K562 (cell line): ENCODE measurements at regions not wholly inside any gene's neighbourhood (a gene's known extent, or its start where the extent isn't known, plus 50 kb on each side); places are given as distances from the start of the nearest gene placed in this dataset.

ENCODE experiments used
- CEBPZ ChIP-seq: fragments of 150-350 bp; IDR thresholded peaks from 2 replicates; pipeline ENCODE4 v1.6.1; 2014; ENCODE audit warnings: low read depth, mild to moderate bottlenecking, low read length, borderline replicate concordance
- FOXO4 ChIP-seq: fragments of 450-650 bp; formaldehyde crosslinking; IDR thresholded peaks from 2 replicates; pipeline ENCODE4 v1.4.0; 2020; ENCODE audit warnings: mild to moderate bottlenecking, moderate library complexity
- SAP30 ChIP-seq: fragments of 200-600 bp; sonication (generic); IDR thresholded peaks from 2 replicates; pipeline ENCODE4 v1.6.1; 2012; ENCODE audit warnings: borderline replicate concordance, low read depth, mild to moderate bottlenecking, moderate library complexity, low read length, control low read depth, inconsistent platforms; ENCODE audit not compliant: insufficient read depth, poor library complexity, severe bottlenecking
- STAG1 ChIP-seq: sonication (generic); formaldehyde crosslinking; IDR thresholded peaks from 2 replicates; pipeline ENCODE4 v1.5.0; 2020; ENCODE audit warnings: missing genetic modification reagents, borderline replicate concordance
- ZNF143 ChIP-seq: sonication (generic); formaldehyde crosslinking; IDR thresholded peaks from 2 replicates; pipeline ENCODE4 v1.9.0; 2022; ENCODE audit warnings: mild to moderate bottlenecking, missing genetic modification reagents

- TF ChIP-seq CEBPZ (no peak), STAG1 (CRISPR knock-in tag) (no peak), ZNF143 (CRISPR knock-in tag) (no peak), SAP30 (no peak), FOXO4 (CRISPR knock-in tag) (no peak)
Observed at GRCh38 chr5:74289238-74289637, 351.3 kb downstream of the ENC1 start (continued).
